ENCODE measurements at regions not wholly inside any gene's neighbourhood (a gene's known extent, or its start where the extent isn't known, plus 50 kb on each side); places are given as distances from the start of the nearest gene placed in this dataset.

DNA sequence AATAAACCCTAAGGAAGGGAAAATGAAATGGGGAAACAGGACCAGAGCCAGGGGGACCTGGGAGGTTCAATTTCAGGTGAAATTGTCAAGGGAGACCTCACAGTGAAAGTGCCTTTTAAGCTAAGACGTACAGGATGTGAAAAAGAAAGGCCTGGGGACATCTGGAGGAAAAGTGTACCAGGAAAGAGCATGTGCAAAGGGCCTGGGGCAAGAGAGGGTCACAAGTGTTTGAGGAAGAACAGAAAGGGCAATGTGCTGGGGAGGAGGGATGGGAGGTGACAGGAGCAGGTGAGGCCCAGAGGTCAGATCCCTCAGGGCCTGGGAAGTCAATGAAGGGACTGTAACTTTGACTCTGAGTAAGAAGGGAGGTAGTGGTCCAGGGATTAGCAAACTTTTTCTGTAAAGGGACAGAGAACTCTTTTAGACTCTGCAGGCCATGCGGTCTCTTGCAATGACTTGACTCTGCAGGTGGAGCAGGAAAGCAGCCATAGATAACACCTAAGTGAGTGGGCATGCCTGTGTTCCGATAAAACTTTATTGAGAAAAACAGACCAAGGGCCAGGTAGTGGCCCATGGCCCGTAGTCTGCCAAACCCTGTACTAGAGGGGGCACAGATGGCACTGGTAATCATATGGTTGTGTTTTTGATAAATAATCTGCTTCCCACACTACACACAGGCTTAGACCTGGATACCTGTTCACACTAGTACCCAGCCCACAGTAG lies 93.8 kb downstream of the LITAF start:
- in situ Hi-C loops (cut with HindIII; ENCODE audit: low sequenced_read_pairs), result no loop called here

DNA sequence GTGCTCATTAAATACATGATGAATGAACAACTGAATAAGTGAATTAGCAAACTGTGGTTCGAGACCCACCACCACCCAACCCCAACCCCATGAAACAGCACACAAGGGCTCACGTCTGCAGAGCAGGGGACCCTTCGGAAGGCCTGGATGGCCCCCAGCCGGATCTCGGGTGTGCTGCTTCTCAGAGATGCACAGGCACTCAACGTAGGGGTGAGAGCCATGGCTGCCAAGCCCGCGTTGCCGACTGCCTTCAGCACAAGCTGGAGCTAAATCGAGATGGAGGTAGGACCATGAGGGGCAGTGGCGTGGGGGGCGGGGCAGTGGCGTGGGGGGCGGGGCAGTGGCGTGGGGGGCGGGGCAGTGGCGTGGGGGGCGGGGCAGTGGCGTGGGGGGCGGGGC lies 93.2 kb downstream of the LITAF start:
- in situ Hi-C loops (cut with HindIII; ENCODE audit: low sequenced_read_pairs), result no loop called here

DNA sequence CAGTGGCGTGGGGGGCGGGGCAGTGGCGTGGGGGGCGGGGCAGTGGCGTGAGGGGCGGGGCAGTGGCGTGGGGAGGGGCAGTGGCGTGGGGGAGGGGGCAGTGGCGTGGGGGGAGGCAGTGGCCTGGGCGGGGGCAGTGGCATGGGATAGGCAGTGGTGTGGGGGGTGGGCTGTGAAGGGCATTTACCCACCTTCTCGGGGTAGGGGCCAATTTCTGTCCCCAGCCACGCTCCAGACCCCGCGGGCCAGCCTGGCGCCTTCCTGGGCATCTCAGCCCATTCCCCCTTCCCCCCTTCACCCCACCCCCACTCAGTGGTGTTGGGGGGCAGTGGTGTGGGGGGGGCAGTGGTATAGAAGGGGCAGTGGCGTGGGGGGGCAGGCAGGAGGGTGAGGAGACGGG lies 92.7 kb downstream of the LITAF start:
- in situ Hi-C loops (cut with HindIII; ENCODE audit: low sequenced_read_pairs), result no loop called here

DNA sequence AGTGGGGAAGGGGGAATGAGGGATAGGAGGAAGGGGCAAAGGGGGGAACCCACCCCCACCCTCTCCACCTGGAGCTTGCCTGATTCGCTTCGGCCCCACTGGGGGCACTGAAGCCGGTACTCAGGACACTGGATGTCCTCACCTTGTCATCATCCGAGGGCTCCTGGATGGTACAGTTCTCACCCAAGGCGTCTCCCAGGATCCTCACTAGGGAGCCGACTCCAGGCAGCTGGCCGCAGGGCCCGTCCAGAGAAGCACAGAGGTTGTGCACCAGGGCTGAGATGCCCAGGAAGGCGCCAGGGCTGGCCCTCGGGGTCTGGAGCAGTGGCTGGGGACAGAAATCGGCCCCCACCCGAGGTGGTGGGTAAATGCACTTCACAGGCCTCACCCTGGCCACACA lies 92.3 kb downstream of the LITAF start:
- in situ Hi-C loops (cut with HindIII; ENCODE audit: low sequenced_read_pairs), result no loop called here

DNA sequence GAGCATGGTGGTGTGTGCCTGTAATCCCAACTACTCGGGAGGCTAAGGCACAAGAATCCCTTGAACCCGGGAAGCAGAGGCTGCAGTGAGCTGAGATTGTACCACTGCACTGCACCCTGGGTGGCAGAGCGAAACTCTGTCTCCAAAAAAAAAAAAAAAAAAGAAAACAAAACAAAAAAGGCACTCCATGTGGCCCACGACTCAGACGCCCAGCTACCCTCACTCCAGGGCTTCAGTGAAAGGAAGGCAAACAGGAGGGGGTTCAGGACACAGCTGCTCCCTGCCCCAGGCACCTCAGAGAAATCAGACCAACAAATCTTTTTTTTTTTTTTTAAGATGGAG lies 91.7 kb downstream of the LITAF start:
- in situ Hi-C loops (cut with HindIII; ENCODE audit: low sequenced_read_pairs), result no loop called here

All from endothelial cell of hepatic sinusoid (primary cell).